Suppressor macrophage (primary cell): ENCODE measurements at regions not wholly inside any gene's neighbourhood (a gene's known extent, or its start where the extent isn't known, plus 50 kb on each side); places are given as distances from the start of the nearest gene placed in this dataset.

ENCODE experiments used
- DNase-seq, 4 experiments: peaks; one replicate each; pipeline ENCODE4 v3.0.0-alpha.2; 2020 to 2022

DNA sequence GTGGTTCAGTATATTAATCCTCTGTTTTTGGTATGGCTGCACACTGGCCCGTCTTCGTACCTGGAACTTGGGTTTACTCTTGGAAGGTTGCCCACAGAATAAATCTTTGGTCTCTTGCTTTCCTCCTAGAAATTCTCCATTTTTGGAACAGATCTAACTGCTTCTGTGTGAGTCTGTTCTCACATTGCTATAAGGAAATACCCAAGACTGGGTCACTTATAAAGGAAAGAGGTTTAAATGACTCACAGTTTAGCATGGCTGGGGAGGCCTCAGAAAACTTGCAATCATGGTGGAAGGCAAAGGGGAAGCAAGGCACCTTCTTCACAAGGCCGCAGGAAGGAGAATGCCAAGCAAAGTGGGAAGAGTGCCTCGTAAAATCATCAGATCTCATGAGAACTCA lies 407.8 kb upstream of the PDE3A start:
- DNase-seq: no peak

GRCh38 chr12:19962192-19962591 lies 406.1 kb upstream of the PDE3A start:
- DNase-seq: no peak

- no peak for DNase-seq
Observed at GRCh38 chr12:19963972-19964371, 404.4 kb upstream of the PDE3A start.

GRCh38 chr12:19964549-19964948 lies 403.8 kb upstream of the PDE3A start:
- DNase-seq: no peak

DNA sequence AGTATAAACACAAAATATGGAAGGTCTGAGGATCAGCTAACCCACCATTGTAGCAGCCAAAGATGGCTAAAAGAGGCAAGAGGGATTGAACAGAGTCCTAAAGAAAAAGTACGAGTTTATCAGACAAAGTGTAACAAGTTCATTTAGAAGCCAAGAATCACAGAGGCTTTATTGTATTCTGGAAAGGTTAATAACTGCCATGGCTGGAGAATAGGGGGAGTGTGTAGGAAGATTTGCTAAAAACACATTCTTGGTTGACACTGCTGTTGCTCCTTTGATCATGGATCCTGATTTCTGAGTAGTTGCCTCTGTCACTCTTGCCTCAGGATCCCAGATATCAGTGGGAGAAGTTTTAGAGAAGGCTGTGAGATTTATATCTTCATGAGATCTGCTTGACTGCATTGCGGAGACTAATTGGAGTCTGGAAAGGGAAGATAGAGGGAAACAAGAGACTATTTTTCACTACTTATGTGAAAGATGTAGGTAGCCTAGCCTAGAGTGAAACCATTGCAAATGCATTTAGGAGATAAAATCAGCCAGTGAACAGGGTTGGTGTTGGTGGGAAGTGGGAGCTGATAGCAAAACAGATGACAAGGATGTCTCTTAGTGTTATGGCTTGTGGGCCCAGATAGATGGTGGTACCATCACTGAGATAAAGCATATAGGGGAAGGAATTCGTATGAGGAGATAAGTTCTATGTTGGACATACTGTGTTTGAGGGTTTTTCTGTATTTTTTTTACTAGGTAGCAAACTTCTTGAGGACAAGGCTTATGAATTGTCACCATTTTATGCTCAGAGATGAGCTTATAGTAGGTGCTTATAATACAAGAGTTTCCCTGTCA lies 402.9 kb upstream of the PDE3A start:
- DNase-seq: no peak

DNA sequence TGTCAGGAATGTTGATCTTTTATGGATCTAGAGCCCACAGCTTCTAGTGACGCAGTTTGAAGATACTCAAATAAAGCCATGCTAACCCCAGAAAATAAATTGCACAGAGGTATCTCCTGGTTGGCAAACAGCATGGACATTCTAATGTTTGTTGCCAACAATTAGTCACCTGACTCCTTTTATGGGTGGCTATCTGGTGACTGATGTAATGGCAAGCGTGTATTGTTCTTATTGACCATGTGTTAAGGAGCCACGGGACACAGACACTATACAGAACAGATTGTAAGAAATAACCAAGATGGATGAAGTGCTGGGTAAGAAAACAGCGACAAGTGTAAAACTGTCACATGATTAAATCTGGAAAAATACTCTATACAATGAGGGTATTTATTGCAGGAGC lies 401.3 kb upstream of the PDE3A start:
- DNase-seq: no peak

DNA sequence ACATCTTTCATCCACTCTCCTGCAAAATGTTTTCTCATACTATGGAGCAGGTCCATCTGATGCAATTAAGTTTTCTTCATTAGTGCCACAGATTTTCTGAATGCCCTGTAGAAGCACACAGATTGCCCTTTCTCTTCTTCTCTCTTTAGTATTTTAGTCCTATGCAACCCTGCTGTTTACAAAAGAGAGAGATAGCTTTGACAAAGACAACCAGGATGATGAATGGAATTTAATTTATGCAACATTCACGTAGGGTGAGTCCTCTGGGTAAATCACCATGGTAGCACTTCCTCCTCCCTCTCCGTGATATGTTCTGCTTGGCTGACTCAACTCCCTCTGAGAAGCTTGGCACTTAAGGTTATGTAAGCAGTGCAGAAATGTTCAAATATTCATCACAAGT lies 400.9 kb upstream of the PDE3A start:
- DNase-seq: peak; percentile 56 to 88 (median 74)

DNA sequence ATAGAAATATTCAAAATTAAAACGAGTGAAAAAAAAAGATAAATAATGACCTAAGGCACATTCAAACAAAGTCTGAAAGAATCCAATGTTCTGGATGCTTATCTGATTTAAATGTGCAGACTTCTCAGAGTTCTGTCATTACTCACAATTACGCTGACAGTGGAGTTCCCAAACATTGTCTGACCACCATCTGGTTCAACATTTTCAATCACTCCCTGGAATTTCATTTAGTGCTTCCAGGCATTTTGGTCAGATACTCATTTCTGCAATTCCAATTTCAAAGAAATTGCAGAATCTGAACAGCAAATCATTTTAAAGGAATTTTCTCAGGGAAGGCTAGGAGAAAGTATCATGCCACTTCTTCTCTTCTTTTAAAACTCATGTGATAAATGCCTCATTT lies 398.2 kb upstream of the PDE3A start:
- DNase-seq: no peak

DNA sequence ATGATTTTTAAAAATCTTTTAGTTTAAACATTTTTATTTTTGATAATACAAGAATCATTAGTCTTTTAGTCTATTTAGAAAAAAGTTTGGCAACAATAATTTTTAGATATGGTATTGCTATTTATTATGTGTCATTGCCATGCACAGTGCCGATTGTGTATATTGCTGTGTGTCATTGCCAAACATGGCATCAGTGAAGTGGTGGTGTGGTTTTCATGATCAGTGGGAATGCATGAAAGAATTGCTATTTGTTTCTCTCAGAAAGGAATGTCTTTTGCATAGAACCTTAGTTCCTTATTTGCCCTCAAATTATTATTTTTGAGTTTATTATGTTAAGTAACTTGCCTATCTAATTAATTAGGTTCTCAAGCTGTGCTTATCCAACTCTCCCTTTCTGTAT lies 397.5 kb upstream of the PDE3A start:
- DNase-seq: no peak

GRCh38 chr12:19971361-19972280 lies 396.7 kb upstream of the PDE3A start:
- DNase-seq: no peak

GRCh38 chr12:19972325-19973288 lies 395.7 kb upstream of the PDE3A start:
- DNase-seq: no peak

GRCh38 chr12:19978193-19978592 lies 390.1 kb upstream of the PDE3A start:
- peak in 2 of 4 experiments; percentile 16 to 21 for DNase-seq

- DNase-seq: peak; percentile 43 to 65 (median 58)
Observed at GRCh38 chr12:19979584-19979983, 388.8 kb upstream of the PDE3A start.

DNA sequence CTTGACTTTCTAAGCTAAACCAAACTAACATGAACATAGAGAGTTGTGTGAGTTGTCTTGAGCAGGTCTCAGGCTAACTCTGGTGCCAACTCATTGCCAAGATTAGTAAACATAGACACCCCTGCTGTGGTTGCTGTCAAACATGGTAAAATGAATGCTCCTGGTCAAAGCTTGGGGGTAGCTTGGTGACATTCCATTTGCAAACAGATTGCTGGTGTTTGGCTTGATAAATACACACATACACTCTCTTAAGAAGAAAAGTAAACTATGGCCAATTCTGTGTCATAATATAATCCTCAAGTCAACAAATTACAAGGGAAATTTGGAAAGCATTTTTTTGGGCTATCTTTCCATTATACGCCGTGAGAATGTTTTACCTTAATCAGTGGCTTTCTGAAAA lies 386.4 kb upstream of the PDE3A start:
- DNase-seq: no peak

DNA sequence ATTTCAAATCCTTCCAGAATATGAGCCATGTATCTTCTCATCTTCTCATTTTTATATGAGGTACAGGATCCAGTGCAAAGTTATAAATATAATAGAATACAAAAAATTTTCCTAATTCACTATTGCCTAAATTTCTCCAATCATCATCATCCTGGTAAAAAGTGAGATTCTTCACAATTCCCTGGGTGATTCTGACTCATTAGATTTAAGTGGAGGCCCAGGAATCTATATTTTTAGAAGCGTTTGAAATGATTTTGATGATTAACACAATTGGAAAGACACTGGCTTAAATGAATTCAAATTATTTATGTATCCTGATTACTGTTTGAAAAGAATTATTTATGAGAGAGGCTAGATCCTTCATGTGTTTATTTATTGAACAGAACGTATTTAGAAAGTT lies 380.3 kb upstream of the PDE3A start:
- no peak for DNase-seq

- DNase-seq: no peak
Observed at GRCh38 chr12:19988459-19988873, 379.9 kb upstream of the PDE3A start.

DNA sequence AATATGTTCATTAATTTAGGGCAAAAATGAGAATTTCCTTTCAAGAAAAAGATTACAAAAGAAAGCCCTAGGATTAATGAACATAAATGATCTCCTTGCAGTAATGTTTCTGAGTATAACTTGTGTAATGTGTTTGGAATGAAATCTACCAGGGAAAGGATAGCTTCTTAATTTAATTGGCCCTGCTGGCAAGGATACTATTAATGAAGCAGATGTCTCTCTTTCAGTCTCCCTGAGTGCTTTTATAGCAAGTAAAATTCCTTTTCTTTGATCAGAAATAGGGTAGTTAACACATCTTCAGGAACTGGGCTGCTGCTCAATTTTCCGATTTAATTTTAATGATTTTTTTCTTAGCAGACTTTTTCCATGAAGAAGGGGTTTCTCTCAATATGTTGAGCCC lies 379.4 kb upstream of the PDE3A start:
- DNase-seq: no peak

DNA sequence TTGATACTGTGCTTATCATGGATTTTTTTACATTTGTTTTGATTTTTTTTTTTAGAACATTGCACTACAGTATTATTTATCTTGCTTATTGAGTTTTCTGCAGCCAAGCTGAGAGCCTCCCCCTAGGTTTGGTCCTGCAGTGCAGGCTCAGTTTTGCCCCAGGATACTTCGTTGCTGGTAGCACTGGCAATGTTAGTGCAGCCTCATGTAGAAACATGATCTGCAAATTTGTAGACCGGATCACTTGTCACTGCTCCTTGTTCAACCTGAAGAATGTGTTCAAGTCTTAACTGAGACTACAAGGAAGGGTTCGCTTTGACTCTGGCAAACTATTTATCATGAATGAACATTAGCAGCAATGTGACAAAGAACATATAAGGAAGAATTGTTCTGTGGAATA lies 377.2 kb upstream of the PDE3A start:
- DNase-seq: no peak

DNA sequence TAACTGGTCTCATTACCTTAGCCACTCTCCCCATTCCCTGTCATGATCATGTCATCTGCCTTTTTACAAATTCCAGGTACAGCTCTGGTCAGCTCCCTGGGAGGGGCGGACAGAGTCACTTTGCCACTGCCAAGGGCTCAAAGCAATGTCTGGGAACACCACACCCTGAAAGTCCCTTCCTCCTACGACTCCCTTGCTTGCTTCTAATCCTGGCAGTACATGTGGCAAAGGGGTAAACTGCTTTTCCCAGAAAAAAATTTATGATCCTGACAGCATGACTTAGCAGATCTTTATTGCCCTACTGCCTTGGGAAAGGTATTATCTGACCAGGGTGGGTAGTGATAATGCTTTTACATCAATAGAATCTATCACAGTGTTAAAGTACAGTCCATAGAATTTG lies 376.0 kb upstream of the PDE3A start:
- DNase-seq: no peak

DNA sequence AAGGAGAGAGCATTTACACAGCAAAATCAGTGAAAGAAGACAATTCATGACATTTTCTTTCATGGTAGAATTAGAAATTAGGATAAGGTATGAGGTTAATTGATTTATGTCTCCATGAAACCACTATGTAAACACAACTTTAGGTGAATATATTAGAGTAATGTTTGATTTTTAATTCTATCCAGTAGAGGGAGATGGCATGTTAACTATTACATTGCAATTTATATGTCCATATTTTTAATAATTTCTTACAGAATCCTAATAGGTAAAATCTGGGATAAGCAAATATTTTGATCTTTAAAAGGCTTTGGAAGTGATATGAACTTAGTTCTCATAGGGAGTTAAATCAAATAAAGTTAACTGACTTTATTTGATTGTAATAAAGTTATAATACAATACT lies 373.4 kb upstream of the PDE3A start:
- DNase-seq: no peak

GRCh38 chr12:19997656-19998400 lies 370.5 kb upstream of the PDE3A start:
- no peak for DNase-seq

GRCh38 chr12:19998411-19998810 lies 369.9 kb upstream of the PDE3A start:
- DNase-seq: no peak
